Frontal cortex (tissue), 3 donors: ENCODE measurements at regions not wholly inside any gene's neighbourhood (a gene's known extent, or its start where the extent isn't known, plus 50 kb on each side); places are given as distances from the start of the nearest gene placed in this dataset.
"Not testable (repeated sequence)": the region's sequence is repeated elsewhere in the genome, so short reads cannot be mapped to it uniquely, and the experiment has no call there.

Experiments
- DNase-seq, 2 donors: peaks; one replicate each; pipeline ENCODE4 v3.0.0; 2012; ENCODE audit warnings: low spot score in 2 of 2
- FAIRE-seq: peaks from 2 replicates; lab custom pipeline; 2012; peaks lifted over from hg19 to GRCh38; lab: Jason Lieb, UNC
- donor health status: control.
- donor health status: control.
- donor health status: control.

GRCh38 chr2:241952816-241953215, 83.3 kb downstream of the RTP5 start:
- FAIRE-seq (no peak), DNase-seq (no peak)

- FAIRE-seq (no peak), DNase-seq (no peak)
Observed at GRCh38 chr2:241953324-241953928, 83.9 kb downstream of the RTP5 start.

GRCh38 chr2:241956521-241957110, 87.1 kb downstream of the RTP5 start:
- no peak for FAIRE-seq

GRCh38 chr2:241957276-241957675, 87.7 kb downstream of the RTP5 start:
- FAIRE-seq (no peak), DNase-seq (no peak)

More at GRCh38 chr2:241956521-241957110, 87.1 kb downstream of the RTP5 start:
- DNase-seq = no peak

GRCh38 chr2:241958818-241959545, 89.5 kb downstream of the RTP5 start:
- FAIRE-seq (no peak), DNase-seq (no peak)

GRCh38 chr2:241959751-241960269, 90.3 kb downstream of the RTP5 start:
- DNase-seq (no peak), FAIRE-seq (no peak)

- no peak for FAIRE-seq
- DNase-seq = no peak
Observed at GRCh38 chr2:241961454-241961853, 91.9 kb downstream of the RTP5 start.

GRCh38 chr2:241964133-241964532, 94.6 kb downstream of the RTP5 start:
- no peak for DNase-seq

GRCh38 chr2:241965931-241966412, 96.4 kb downstream of the RTP5 start:
- FAIRE-seq (no peak), DNase-seq (peak in 1 of 2 donors; percentile 43)

More at GRCh38 chr2:241964133-241964532, 94.6 kb downstream of the RTP5 start:
- FAIRE-seq = no peak

GRCh38 chr2:241966647-241967466, 97.3 kb downstream of the RTP5 start:
- DNase-seq = no peak

GRCh38 chr2:241967467-241968144, 98.1 kb downstream of the RTP5 start:
- FAIRE-seq = no peak
- DNase-seq = no peak

More at GRCh38 chr2:241966647-241967466, 97.3 kb downstream of the RTP5 start:
- FAIRE-seq = no peak

- no peak for DNase-seq
- no peak for FAIRE-seq
Observed at GRCh38 chr2:241968417-241968816, 98.9 kb downstream of the RTP5 start.

- FAIRE-seq = not testable (repeated sequence)
Observed at GRCh38 chr2:241969182-241969581, 99.7 kb downstream of the RTP5 start.

GRCh38 chr2:241970716-241971115, 101.2 kb downstream of the RTP5 start:
- DNase-seq = no peak
- no peak for FAIRE-seq

More at GRCh38 chr2:241969182-241969581, 99.7 kb downstream of the RTP5 start:
- not testable (repeated sequence) for DNase-seq

- FAIRE-seq = no peak
- no peak for DNase-seq
Observed at GRCh38 chr2:241974096-241974495, 104.6 kb downstream of the RTP5 start.

GRCh38 chr2:241974851-241975592, 105.5 kb downstream of the RTP5 start:
- FAIRE-seq (no peak), DNase-seq (no peak)

- no peak for DNase-seq
- no peak for FAIRE-seq
Observed at GRCh38 chr2:241975593-241976284, 106.2 kb downstream of the RTP5 start.

GRCh38 chr2:241976296-241976695, 106.8 kb downstream of the RTP5 start:
- FAIRE-seq = no peak

More at GRCh38 chr2:241976296-241976695, 106.8 kb downstream of the RTP5 start:
- no peak for DNase-seq
